ENCODE measurements at regions not wholly inside any gene's neighbourhood (a gene's known extent, or its start where the extent isn't known, plus 50 kb on each side); places are given as distances from the start of the nearest gene placed in this dataset.

GRCh38 chr2:38170733-38171132 is 94.8 kb upstream of the CYP1B1 start:
- TF ChIP-seq POLR2A (IDR thresholded peaks at IDR 0.05) (no peak), POLR2AphosphoS5 (IDR thresholded peaks at IDR 0.05) (no peak), CTCF (IDR thresholded peaks at IDR 0.05) (no peak), EP300 (IDR thresholded peaks at IDR 0.05) (no peak)

Measured in gastroesophageal sphincter (tissue), 3 donors.